ENCODE measurements at regions not wholly inside any gene's neighbourhood (a gene's known extent, or its start where the extent isn't known, plus 50 kb on each side); places are given as distances from the start of the nearest gene placed in this dataset.
"Not testable (repeated sequence)": the region's sequence is repeated elsewhere in the genome, so short reads cannot be mapped to it uniquely, and the experiment has no call there.

- no peak for DNase-seq (ENCODE audit: insufficient read length)
These were observed 56.9 kb upstream of the SHB start for GRCh38 chr9:38125889-38126288.

GRCh38 chr9:38123359-38123758 is 54.3 kb upstream of the SHB start:
- DNase-seq (ENCODE audit: insufficient read length); FAIRE-seq: not testable (repeated sequence)

More at GRCh38 chr9:38125889-38126288, 56.9 kb upstream of the SHB start:
- no peak for FAIRE-seq
- TF ChIP-seq POLR2A (IDR thresholded peaks at IDR 0.05; ENCODE audit: low read depth, low read length) = no peak
- no peak for TF ChIP-seq TAF1 (IDR thresholded peaks at IDR 0.05; ENCODE audit: borderline replicate concordance, low read depth, low read length)
- no peak for TF ChIP-seq POLR2AphosphoS5 (IDR thresholded peaks at IDR 0.05; ENCODE audit: low read depth, low read length)

GRCh38 chr9:38120961-38121360 is 51.9 kb upstream of the SHB start:
- FAIRE-seq (no peak), DNase-seq (ENCODE audit: insufficient read length) (no peak)
- TF ChIP-seq POLR2AphosphoS5 (IDR thresholded peaks at IDR 0.05; ENCODE audit: low read depth, low read length) (no peak), POLR2A (IDR thresholded peaks at IDR 0.05; ENCODE audit: low read depth, low read length) (no peak), TAF1 (IDR thresholded peaks at IDR 0.05; ENCODE audit: borderline replicate concordance, low read depth, low read length) (no peak)

GRCh38 chr9:38119560-38120236 is 50.7 kb upstream of the SHB start:
- FAIRE-seq (no peak), DNase-seq (ENCODE audit: insufficient read length) (no peak)
- TF ChIP-seq TAF1 (IDR thresholded peaks at IDR 0.05; ENCODE audit: borderline replicate concordance, low read depth, low read length) = no peak
- TF ChIP-seq POLR2A (IDR thresholded peaks at IDR 0.05; ENCODE audit: low read depth, low read length) = no peak
- TF ChIP-seq POLR2AphosphoS5 (IDR thresholded peaks at IDR 0.05; ENCODE audit: low read depth, low read length) = no peak

GRCh38 chr9:38118862-38119438 is 49.9 kb upstream of the SHB start:
- no peak for FAIRE-seq
- no peak for DNase-seq (ENCODE audit: insufficient read length)
- TF ChIP-seq TAF1 (IDR thresholded peaks at IDR 0.05; ENCODE audit: borderline replicate concordance, low read depth, low read length) = no peak
- TF ChIP-seq POLR2AphosphoS5 (IDR thresholded peaks at IDR 0.05; ENCODE audit: low read depth, low read length) = no peak
- no peak for TF ChIP-seq POLR2A (IDR thresholded peaks at IDR 0.05; ENCODE audit: low read depth, low read length)
